ENCODE measurements at regions not wholly inside any gene's neighbourhood (a gene's known extent, or its start where the extent isn't known, plus 50 kb on each side); places are given as distances from the start of the nearest gene placed in this dataset.
A peak's percentile ranks its signal among the peaks of the same experiment; 100 is the strongest.
"Not testable (repeated sequence)": the region's sequence is repeated elsewhere in the genome, so short reads cannot be mapped to it uniquely, and the experiment has no call there.

GRCh38 chr10:61612450-61612849 is 50.3 kb upstream of the CABCOCO1 start:
- no peak for DNase-seq (ENCODE audit: low spot score)

GRCh38 chr10:61612009-61612408 is 50.7 kb upstream of the CABCOCO1 start:
- no peak for DNase-seq (ENCODE audit: low spot score)

DNA sequence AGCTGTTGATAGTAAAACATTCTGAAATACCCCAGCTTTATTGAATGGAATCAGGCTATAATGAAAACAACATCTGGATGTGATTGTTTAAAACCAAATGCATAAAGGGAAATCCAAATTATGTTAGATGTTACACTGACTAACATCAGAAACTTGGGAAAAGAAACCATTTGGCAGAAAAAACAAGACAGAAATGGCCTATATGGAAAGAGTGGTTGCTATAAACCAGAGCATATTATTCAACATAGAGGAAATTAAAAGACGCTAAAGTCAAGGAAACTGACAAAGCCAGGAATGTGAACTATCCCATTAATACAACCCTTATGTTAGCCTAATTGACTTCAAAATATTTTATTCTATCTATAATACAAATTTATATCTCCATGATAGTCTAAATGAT is 53.0 kb upstream of the CABCOCO1 start:
- DNase-seq (ENCODE audit: low spot score) = no peak

DNA sequence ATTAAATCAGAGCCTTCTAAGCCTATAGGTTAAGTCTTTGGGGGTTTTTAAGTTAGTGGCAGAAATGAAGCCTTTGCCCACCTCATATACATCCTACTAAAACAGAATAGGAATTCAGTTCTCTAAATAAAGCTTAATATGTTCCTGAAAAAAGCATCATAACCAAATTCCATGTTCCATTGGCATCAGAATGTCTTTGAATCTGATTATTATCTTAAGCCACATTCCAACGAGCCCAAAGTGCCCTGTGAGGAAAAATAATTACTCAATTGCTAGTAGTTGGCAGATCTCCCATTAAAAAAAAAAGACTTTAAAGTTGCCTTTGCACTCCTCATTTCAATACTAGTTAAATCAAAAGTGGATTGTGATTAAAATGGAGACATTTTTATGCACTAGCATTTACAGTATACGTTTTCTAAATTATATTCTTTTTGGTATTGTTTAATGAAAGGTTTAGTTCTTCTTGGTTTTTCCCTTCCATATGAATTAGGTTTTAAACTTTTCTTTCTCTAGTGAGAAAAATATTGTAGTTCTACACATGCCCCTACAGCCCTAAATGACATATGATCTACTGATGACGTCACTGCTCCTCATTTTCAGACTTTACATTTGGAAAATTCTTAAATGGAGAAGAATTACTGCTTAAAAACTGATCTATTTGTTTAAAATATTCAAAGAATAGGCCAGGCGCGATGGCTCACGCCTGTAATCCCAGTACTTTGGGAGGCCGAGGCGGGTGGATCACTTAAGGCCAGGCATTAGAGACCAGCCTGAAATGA is 54.3 kb upstream of the CABCOCO1 start:
- peak; percentile 10 for DNase-seq (ENCODE audit: low spot score)

DNA sequence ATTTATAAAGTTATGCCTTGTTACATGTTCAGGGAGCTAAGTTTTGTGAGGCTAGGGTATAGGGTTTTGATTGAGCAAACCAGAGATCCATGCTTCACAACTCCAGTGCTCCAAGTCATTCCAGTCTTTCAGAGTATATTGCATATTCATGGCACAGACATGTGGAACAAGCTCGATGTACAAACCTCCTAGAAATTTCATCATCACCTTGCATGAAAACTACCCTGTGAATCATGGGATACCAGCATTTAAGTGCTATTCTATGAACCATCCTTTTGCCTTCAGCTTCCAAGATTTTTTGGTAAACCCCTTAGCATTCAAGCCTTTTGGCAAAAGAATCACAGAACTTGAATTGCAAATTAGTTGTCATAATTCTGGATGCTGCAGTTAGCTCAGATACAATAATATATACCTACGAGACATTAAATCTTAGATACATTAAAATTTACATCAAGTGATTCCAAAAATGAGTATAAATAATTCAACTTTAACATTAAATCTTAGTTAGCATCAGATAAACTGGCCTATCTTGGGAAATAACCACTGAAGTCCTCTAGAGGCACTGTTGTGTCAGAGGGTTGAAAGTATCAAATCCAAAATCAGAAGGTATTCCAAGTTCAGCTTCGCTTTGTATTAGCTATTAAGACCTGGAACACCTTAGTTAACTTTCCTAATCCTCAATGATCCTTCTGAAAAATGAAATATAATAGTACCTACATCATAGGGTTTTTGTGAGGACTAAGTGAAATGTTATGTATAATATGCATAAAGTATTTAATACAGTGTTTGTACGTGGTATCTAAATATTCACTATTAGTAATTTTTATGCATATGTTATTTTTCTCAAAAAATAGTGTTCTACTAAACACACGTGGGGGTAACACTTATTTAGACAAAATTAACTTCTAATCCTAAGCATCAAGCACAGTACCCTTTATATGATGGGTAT is 55.5 kb upstream of the CABCOCO1 start:
- DNase-seq (ENCODE audit: low spot score) = no peak

- DNase-seq (ENCODE audit: low spot score) = no peak
Measured at GRCh38 chr10:61605221-61605620, 57.5 kb upstream of the CABCOCO1 start.

- DNase-seq (ENCODE audit: low spot score) = no peak
Measured at GRCh38 chr10:61600399-61600798, 62.3 kb upstream of the CABCOCO1 start.

- DNase-seq (ENCODE audit: low spot score) = no peak
Measured at GRCh38 chr10:61594430-61594829, 68.3 kb upstream of the CABCOCO1 start.

DNA sequence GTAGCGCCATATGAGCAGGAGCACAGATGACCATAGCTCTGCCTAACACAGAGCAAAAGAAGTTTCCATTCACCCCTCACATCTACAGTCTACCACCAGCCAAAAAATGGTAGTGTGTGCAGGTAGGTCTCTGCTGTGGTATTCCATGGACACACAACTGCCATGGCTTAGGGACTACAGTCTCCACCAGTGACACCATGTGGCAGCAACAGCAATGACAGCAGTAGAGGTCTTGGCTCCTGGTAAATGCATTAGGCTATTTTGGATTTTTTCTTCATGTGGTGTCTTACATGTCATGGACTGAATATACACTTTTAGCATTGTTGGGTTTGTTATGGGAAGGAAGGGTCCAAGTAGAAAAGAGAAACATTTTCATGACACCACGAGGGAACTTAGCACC is 70.1 kb upstream of the CABCOCO1 start:
- DNase-seq (ENCODE audit: low spot score) = peak; percentile 18

GRCh38 chr10:61589547-61590243 is 73.0 kb upstream of the CABCOCO1 start:
- DNase-seq (ENCODE audit: low spot score) = no peak

DNA sequence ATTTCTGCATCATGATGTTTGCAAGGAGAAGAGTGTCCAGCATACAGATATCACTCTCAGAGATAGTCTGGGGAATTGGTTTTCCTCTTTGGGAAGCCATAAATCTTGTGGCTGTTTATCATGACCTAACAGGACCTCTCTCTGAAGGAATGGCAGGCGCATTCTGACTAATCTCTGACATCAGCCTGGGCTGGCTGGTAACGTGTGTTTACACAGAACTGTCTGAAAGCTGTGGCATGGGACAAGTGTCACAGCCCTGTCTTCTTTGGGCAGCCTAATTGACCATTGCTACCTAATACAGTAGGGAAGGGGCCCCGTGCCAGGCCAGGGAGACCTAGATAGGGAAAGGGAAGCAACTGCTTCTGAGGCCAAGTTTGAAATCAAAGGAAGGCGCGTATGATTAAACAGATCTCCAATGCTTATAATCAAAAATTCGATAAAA is 73.9 kb upstream of the CABCOCO1 start:
- no peak for DNase-seq (ENCODE audit: low spot score)

DNA sequence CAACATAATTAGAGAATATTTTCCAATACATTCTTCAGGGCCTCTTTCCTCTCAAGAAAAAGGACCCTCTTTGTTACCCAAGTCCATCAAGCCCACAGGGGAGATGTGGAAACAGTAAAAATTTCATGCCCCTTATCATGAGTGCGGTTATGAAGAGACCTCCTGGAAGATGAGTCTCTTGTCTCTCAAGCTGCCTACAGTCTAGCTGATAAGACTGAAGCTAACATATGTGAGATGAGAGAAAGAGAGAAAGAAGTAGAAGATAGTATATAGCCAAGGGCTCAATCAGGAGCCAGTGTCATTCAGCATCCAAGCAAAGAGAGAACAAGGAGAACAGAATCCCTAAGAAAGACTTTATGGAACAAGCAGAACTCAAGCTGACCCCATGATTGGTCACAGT is 75.9 kb upstream of the CABCOCO1 start:
- DNase-seq (ENCODE audit: low spot score) = no peak

DNA sequence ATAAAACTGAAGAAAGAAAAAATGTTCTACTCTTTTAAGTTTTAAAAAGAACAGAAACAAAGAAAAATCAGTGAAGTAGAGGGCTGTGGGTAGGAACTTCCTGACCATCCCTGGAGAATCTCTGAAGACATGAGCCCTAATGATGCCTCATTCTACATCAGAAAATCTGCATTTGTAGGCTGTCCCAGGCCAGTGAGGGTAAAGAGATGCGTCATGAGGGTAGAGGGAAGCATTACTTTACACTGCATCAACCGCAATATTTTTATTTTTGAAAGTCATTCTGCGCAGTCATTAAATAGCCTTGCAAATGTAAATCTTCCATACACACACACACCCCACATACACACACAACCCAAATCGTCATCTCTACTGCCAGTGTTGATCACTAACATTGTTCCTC is 82.1 kb upstream of the CABCOCO1 start:
- DNase-seq (ENCODE audit: low spot score) = no peak

- DNase-seq (ENCODE audit: low spot score) = not testable (repeated sequence)
Measured at GRCh38 chr10:61570204-61570603, 92.5 kb upstream of the CABCOCO1 start.

- DNase-seq (ENCODE audit: low spot score) = no peak
Measured at GRCh38 chr10:61567729-61568128, 95.0 kb upstream of the CABCOCO1 start.

- no peak for DNase-seq (ENCODE audit: low spot score)
Measured at GRCh38 chr10:61565819-61566560, 96.7 kb upstream of the CABCOCO1 start.

- DNase-seq (ENCODE audit: low spot score) = no peak
Measured at GRCh38 chr10:61564444-61564843, 98.3 kb upstream of the CABCOCO1 start.

DNA sequence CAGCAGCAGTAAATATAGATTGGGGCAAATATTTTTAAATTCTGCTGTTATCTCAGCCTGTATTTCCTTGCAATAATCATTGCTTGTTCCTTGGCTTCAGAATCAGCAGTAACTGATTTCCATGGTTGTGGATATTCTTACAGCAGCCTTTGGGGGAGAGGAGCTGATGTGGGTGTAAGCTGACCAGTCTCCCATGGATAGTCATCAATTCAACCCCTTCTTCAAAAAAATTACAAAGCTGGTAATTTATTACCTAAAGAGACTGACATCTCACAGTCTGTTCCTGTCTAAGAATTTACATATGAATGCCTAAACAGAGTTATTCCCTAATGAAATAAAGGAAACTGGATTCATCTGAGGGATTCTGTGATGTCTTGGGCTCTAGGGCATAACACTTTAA is 103.1 kb upstream of the CABCOCO1 start:
- no peak for DNase-seq (ENCODE audit: low spot score)

GRCh38 chr10:61558188-61558587 is 104.5 kb upstream of the CABCOCO1 start:
- DNase-seq (ENCODE audit: low spot score) = no peak

GRCh38 chr10:61554925-61555324 is 101.7 kb upstream of the TMEM26 start:
- no peak for DNase-seq (ENCODE audit: low spot score)

- no peak for DNase-seq (ENCODE audit: low spot score)
Measured at GRCh38 chr10:61549861-61550260, 96.7 kb upstream of the TMEM26 start.

DNA sequence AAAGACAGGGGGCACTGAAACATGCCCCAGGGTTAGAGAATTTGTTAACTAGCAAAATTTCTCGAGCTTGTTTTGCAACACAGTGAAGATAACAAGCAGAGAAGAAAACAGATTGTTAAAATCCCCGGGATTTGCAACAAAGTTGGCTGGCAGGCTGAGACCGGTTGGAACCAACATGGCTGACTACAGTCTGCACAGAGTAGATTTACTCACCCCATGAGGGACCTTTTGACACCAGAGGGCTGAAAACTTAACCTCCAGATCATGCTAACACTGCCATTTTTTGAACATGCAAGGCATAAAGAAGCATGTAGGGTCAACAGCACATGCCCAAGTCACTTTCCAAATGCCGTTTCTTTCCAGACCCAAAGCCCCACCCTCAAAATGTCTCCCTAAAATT is 95.2 kb upstream of the TMEM26 start:
- no peak for DNase-seq (ENCODE audit: low spot score)

All from AG08395 (cell line).